GM21367 (cell line): ENCODE measurements at regions not wholly inside any gene's neighbourhood (a gene's known extent, or its start where the extent isn't known, plus 50 kb on each side); places are given as distances from the start of the nearest gene placed in this dataset.

Experiments used
- ATAC-seq: cut with Tn5 transposase; IDR thresholded peaks from one replicate; pipeline ENCODE4 v1.9.1; 2021; ENCODE audit not compliant: unreplicated experiment

GRCh38 chr3:187950671-187951070 lies 203.3 kb upstream of the LPP start:
- no peak for ATAC-seq

DNA sequence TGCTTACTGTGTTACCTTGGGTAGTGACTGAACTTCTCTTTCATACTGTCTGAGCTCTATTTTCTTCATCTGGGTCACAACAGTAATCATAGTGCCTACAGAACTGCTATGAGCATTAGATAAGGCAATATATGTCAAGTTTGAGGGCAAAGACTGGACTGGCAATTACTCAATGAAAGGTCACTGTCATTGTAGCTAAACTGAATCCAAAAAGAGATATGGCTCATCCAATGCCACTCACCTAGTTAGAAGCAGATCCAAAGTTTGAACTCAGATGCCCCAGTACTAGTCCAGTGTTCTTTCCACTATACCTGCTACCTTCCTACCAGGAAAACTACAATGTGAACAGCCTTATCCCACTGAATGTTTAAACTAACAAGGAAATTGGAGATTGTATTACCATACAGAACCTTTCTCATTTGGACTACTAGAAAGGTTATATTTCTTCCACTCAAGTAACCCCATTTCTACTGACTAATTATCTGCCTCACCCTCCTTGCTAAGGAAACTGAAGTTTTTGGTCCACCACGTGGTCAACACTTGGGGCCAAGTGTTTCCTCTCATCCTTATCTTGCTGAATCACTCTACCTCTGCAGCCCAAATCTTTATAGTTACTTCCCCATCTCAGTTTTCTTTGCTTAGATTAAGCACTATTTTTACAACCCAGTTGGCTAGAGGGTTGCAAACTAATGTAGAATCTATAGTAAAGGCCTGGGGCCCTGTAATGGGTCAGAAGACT lies 202.3 kb upstream of the LPP start:
- ATAC-seq: no peak

DNA sequence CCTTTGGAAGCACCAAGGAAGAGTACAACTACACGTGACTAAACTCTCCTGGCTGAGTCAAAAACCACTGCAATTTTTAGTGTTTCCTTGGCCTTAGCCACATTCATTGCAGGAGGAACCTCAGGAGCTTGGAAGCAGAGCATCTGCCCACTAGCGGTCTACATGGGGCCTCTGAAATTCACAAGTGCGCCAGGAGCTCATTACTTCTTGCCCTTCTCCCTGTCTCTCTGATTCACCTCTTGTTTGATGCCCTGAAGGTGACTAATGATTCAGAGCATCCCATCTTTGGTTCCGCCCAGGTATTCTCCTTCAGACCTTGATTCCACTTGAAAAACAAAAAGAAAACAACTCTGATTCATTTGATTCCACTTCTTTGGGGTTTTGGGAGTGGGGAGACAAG lies 201.1 kb upstream of the LPP start:
- no peak for ATAC-seq

DNA sequence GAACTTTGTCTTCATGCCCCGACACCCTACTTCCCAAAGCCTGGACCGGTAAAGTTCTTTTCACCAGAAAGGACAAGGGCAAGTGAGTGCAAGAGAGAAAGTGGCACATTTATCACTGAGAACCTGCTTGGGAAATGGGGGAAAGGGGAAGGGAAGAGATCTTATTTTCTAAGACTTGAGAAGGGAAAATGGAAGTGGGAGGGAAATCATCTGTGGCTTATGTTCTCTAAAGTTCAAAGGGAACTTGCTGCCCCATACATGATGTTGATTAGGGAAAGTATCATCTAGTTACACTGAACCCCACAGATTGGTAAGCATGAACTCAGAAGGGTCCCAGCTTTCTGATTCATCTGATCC lies 199.5 kb upstream of the LPP start:
- no peak for ATAC-seq

GRCh38 chr3:187954873-187955586 lies 198.9 kb upstream of the LPP start:
- ATAC-seq: no peak

DNA sequence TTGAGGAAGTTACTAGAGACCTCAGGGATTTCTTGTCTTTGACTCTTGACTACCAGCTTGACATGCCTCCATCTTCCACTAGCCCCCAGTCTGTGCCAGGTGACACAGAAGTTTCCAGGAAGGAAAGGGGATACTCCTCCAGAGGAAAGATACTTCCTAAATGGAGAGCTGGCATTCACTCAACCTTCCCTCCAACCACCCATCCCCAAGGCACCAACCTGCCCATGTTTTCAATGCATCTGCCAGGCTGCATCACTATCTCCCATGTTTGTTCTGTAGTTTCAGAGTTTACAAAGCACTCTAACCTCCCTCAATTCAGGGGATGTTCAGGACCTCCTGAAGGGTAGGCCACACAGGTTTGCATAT lies 198.4 kb upstream of the LPP start:
- ATAC-seq: no peak

- ATAC-seq: no peak
These were observed 196.8 kb upstream of the LPP start for GRCh38 chr3:187957165-187957581.

DNA sequence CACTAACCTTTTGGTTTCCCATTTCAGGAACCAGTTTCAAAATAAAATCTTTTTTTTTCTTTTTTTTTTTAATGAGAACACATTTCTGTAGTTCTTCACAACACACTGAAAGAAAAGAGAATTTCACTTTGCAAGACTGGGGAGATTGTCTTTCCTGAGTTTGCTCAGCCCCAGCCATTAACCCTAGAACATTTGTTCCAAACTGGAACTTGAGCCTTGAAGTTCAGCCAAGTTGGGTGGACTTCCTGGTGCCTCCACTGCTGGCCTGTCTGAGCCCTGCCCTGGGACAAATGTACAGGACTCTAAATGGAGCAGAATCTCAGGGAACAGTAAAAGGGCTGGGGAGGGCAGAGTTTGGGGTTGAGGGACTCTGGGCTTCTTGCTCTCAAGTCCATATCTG lies 196.4 kb upstream of the LPP start:
- ATAC-seq: no peak

- ATAC-seq: no peak
These were observed 195.4 kb upstream of the LPP start for GRCh38 chr3:187958432-187959003.

GRCh38 chr3:187960820-187961219 lies 193.1 kb upstream of the LPP start:
- no peak for ATAC-seq

DNA sequence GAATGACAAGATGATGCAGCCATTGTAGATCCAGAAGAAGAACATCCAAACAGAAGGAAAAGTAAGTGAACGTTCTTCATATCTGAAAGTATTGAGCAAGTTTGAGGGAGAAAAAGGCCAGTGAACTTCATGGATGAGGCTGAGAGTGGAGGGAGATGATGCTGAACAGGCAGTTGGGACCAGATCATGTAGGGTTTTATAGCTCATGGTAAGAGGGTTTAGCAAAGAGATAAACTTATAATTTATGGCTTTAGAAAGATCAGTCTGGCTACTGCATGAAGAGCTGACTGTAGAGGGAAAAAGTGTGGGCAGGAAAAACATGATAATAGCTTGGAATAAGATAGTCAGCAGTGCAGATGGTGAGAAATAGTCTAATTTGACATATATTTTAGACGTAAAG lies 192.6 kb upstream of the LPP start:
- no peak for ATAC-seq

- ATAC-seq: no peak
These were observed 190.8 kb upstream of the LPP start for GRCh38 chr3:187963003-187963676.

GRCh38 chr3:187963677-187964385 lies 190.1 kb upstream of the LPP start:
- ATAC-seq: no peak

GRCh38 chr3:187964760-187965159 lies 189.2 kb upstream of the LPP start:
- no peak for ATAC-seq

- ATAC-seq: no peak
These were observed 187.9 kb upstream of the LPP start for GRCh38 chr3:187966096-187966495.

DNA sequence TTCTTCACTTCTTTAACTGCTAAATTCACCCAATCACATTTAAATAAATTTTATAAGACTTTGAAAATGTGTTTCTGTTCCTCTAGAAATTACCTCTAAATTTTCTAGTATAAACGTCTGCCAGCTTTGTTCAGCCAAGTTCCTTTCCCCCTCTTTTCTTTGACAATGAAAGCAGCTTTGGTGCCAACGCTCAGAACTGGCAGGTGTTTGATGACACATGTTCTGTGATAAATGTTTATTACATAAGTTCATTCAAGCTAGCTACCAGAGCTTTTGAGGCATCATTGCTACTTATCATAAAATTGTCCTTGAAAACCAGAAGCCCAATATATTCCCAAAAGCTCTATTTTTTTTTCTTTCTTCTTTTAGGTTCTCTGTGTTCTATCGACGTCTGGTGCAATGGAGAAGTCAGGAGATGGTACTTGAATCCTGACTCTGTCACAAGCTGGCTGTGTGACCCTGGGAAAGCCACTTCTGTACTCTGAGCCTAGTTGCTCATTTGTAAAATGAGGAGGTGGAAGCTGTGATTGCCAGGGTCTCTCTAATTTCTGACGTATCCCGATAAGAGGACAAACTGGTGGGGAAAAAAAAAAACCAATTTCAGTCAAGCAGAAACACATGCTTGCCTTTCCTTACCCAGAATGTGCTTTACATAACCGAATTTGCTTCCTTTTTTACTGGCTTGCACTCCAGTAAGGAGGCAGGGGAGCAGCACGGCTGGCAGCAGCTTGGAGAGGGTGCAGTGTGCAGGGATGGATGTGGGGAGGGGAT lies 187.1 kb upstream of the LPP start:
- no peak for ATAC-seq

- no peak for ATAC-seq
These were observed 186.0 kb upstream of the LPP start for GRCh38 chr3:187967993-187968392.

- no peak for ATAC-seq
These were observed 184.9 kb upstream of the LPP start for GRCh38 chr3:187968883-187969580.

GRCh38 chr3:187969581-187969950 lies 184.4 kb upstream of the LPP start:
- ATAC-seq: no peak

DNA sequence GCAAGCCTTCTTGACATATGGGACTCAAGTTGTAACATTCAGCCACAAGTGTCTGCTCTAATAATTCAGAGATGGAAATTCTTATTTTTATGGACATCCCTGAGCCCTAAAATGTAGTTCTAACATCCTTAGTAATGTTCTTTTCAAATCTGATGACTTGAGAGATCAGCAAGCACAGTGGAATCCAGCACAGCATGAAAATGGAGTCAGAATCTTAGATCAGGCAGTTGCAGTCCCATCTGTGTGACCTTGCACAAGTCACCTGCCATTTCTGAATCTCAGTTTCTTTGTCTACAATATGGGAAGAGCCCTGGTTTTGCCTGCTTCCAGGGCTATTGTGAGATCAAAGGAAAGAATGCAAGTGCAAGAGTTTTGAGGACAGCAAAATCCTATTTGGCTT lies 183.9 kb upstream of the LPP start:
- no peak for ATAC-seq
